Astrocyte (in vitro differentiated cells and primary cell): ENCODE measurements at regions not wholly inside any gene's neighbourhood (a gene's known extent, or its start where the extent isn't known, plus 50 kb on each side); places are given as distances from the start of the nearest gene placed in this dataset.

ENCODE experiments used
- DNase-seq: peaks from one replicate; pipeline ENCODE4 v3.0.0-alpha.2; 2010; ENCODE audit warnings: low read depth
- FAIRE-seq: peaks from 2 replicates; lab custom pipeline; 2011; peaks lifted over from hg19 to GRCh38; lab: Jason Lieb, UNC
- H2AFZ ChIP-seq: 2 replicates; pipeline ENCODE4 v1.6.0; 2012; ENCODE audit warnings: low read depth, low read length, inconsistent platforms
- H3K27ac ChIP-seq: 2 replicates; pipeline ENCODE4 v1.5.1; 2011; ENCODE audit warnings: low read depth, low read length, inconsistent platforms
- H3K27me3 ChIP-seq: 2 replicates; pipeline ENCODE4 v1.6.0; 2011; ENCODE audit warnings: low read length, inconsistent platforms; ENCODE audit not compliant: insufficient read depth
- H3K36me3 ChIP-seq: 2 replicates; pipeline ENCODE4 v1.5.1; 2011; ENCODE audit warnings: low read length, inconsistent platforms; ENCODE audit not compliant: insufficient read depth
- H3K4me1 ChIP-seq: 2 replicates; pipeline ENCODE4 v1.5.1; 2011; ENCODE audit warnings: low read length, inconsistent platforms; ENCODE audit not compliant: insufficient read depth
- H3K4me2 ChIP-seq: 2 replicates; pipeline ENCODE4 v1.6.0; 2012; ENCODE audit warnings: low read length, inconsistent platforms
- H3K4me3 ChIP-seq: 2 replicates; pipeline ENCODE4 v1.5.1; 2011; ENCODE audit warnings: low read depth, mild to moderate bottlenecking, low read length, inconsistent platforms; ENCODE audit not compliant: insufficient read depth
- H3K79me2 ChIP-seq: 2 replicates; pipeline ENCODE4 v1.6.0; 2012; ENCODE audit warnings: mild to moderate bottlenecking, low read length, inconsistent platforms; ENCODE audit not compliant: insufficient read depth
- H3K9ac ChIP-seq: 2 replicates; pipeline ENCODE4 v1.6.0; 2012; ENCODE audit warnings: mild to moderate bottlenecking, low read length, inconsistent platforms
- H3K9me3 ChIP-seq: 2 replicates; pipeline ENCODE4 v1.5.1; 2012; ENCODE audit warnings: low read depth, mild to moderate bottlenecking, low read length, inconsistent platforms; ENCODE audit not compliant: insufficient read depth
- H4K20me1 ChIP-seq: 2 replicates; pipeline ENCODE4 v1.6.0; 2012; ENCODE audit warnings: low read length, inconsistent platforms; ENCODE audit not compliant: insufficient read depth
- H3K27ac Mint-ChIP-seq: one replicate; pipeline ENCODE4 v1.8.0; 2021; ENCODE audit warnings: mild to moderate bottlenecking, mixed read lengths; ENCODE audit not compliant: unreplicated experiment
- H3K27me3 Mint-ChIP-seq: one replicate; pipeline ENCODE4 v1.8.0; 2021; ENCODE audit warnings: low read depth, mixed read lengths; ENCODE audit not compliant: unreplicated experiment
- H3K36me3 Mint-ChIP-seq: one replicate; pipeline ENCODE4 v1.8.0; 2021; ENCODE audit warnings: low read depth, mixed read lengths; ENCODE audit not compliant: unreplicated experiment
- H3K4me1 Mint-ChIP-seq: one replicate; pipeline ENCODE4 v1.8.0; 2021; ENCODE audit warnings: low read depth, mixed read lengths; ENCODE audit not compliant: unreplicated experiment
- H3K4me3 Mint-ChIP-seq: one replicate; pipeline ENCODE4 v1.8.0; 2021; ENCODE audit warnings: mild to moderate bottlenecking, moderate library complexity, mixed read lengths; ENCODE audit not compliant: unreplicated experiment
- H3K9me3 Mint-ChIP-seq: one replicate; pipeline ENCODE4 v1.8.0; 2021; ENCODE audit warnings: mild to moderate bottlenecking, mixed read lengths; ENCODE audit not compliant: unreplicated experiment
- CTCF ChIP-seq: IDR thresholded peaks from 2 replicates; pipeline ENCODE4 v1.5.1; 2011; ENCODE audit warnings: low read depth, mild to moderate bottlenecking, inconsistent platforms, low read length, moderate library complexity; ENCODE audit not compliant: insufficient read depth
- EZH2 ChIP-seq: IDR thresholded peaks from 2 replicates; pipeline ENCODE4 v1.6.1; 2012; ENCODE audit warnings: mild to moderate bottlenecking, low read length, inconsistent platforms; ENCODE audit not compliant: insufficient read depth

- Histone ChIP-seq H3K79me2 (no peaks in the 10 kb centered on the region), H3K9ac (no peak overlapping the region), H3K4me2 (no peak overlapping the region), H3K9me3 (no peaks in the 10 kb centered on the region), H3K4me1 (no peaks in the 10 kb centered on the region), H3K36me3 (no peaks in the 10 kb centered on the region), H3K27ac (no peak overlapping the region), H3K4me3 (no peak overlapping the region), H3K27me3 (no peaks in the 10 kb centered on the region), H4K20me1 (no peaks in the 10 kb centered on the region), H2AFZ (no peak overlapping the region)
- Mint-ChIP-seq H3K4me3 (no peak overlapping the region), H3K27ac (no peak overlapping the region), H3K36me3 (no peaks in the 10 kb centered on the region), H3K9me3 (peaks cover 10% of the 10 kb centered on the region), H3K4me1 (no peaks in the 10 kb centered on the region), H3K27me3 (peaks cover 27% of the 10 kb centered on the region)
- DNase-seq, result no peak
- TF ChIP-seq CTCF (no peak), EZH2 (no peak)
- no peak for FAIRE-seq
Observed at GRCh38 chr11:116344601-116345000, 428.2 kb downstream of the BUD13 start.

GRCh38 chr11:116343270-116343669 is 429.5 kb downstream of the BUD13 start:
- TF ChIP-seq EZH2 (no peak), CTCF (no peak)
- Mint-ChIP-seq H3K27me3 (peaks cover 26% of the 10 kb centered on the region), H3K36me3 (no peaks in the 10 kb centered on the region), H3K4me3 (no peak overlapping the region), H3K9me3 (peaks cover 7% of the 10 kb centered on the region), H3K4me1 (no peaks in the 10 kb centered on the region), H3K27ac (no peak overlapping the region)
- Histone ChIP-seq H2AFZ (no peak overlapping the region), H3K4me2 (no peak overlapping the region), H3K4me1 (no peaks in the 10 kb centered on the region), H3K4me3 (no peak overlapping the region), H3K79me2 (no peaks in the 10 kb centered on the region), H3K36me3 (no peaks in the 10 kb centered on the region), H3K27ac (no peak overlapping the region), H3K27me3 (no peaks in the 10 kb centered on the region), H3K9me3 (no peaks in the 10 kb centered on the region), H3K9ac (no peak overlapping the region), H4K20me1 (no peaks in the 10 kb centered on the region)
- no peak for DNase-seq
- no peak for FAIRE-seq

- H3K9me3 Mint-ChIP-seq, result peaks cover 9% of the 10 kb centered on the region
- no peaks in the 10 kb centered on the region for H3K79me2 ChIP-seq
- FAIRE-seq (no peak), DNase-seq (no peak)
- no peak overlapping the region for H3K4me3 ChIP-seq
- no peak overlapping the region for H3K4me2 ChIP-seq
- H3K27ac ChIP-seq, result no peak overlapping the region
- no peak overlapping the region for H3K9ac ChIP-seq
- no peaks in the 10 kb centered on the region for H3K9me3 ChIP-seq
- peaks cover 26% of the 10 kb centered on the region for H3K27me3 Mint-ChIP-seq
- H3K27ac Mint-ChIP-seq, result no peak overlapping the region
- no peaks in the 10 kb centered on the region for H3K4me1 ChIP-seq
- H4K20me1 ChIP-seq, result no peaks in the 10 kb centered on the region
- H3K27me3 ChIP-seq, result no peaks in the 10 kb centered on the region
- H3K36me3 Mint-ChIP-seq, result no peaks in the 10 kb centered on the region
- TF ChIP-seq EZH2 (no peak), CTCF (no peak)
- no peak overlapping the region for H2AFZ ChIP-seq
- no peak overlapping the region for H3K4me3 Mint-ChIP-seq
- H3K4me1 Mint-ChIP-seq, result no peaks in the 10 kb centered on the region
- H3K36me3 ChIP-seq, result no peaks in the 10 kb centered on the region
Observed at GRCh38 chr11:116342148-116342547, 430.6 kb downstream of the BUD13 start.
